Activated naive CD8-positive, alpha-beta T cell (primary cell): ENCODE measurements at regions not wholly inside any gene's neighbourhood (a gene's known extent, or its start where the extent isn't known, plus 50 kb on each side); places are given as distances from the start of the nearest gene placed in this dataset.

Source experiments
- H3K27ac Mint-ChIP-seq: one replicate; pipeline ENCODE4 v1.8.0; 2021; ENCODE audit warnings: mixed read lengths
- H3K27me3 Mint-ChIP-seq: one replicate; pipeline ENCODE4 v1.8.0; 2021; ENCODE audit warnings: mixed read lengths
- H3K36me3 Mint-ChIP-seq: one replicate; pipeline ENCODE4 v1.8.0; 2021; ENCODE audit warnings: mixed read lengths
- H3K4me1 Mint-ChIP-seq: one replicate; pipeline ENCODE4 v1.8.0; 2021; ENCODE audit warnings: low read depth, mixed read lengths
- H3K4me3 Mint-ChIP-seq: one replicate; pipeline ENCODE4 v1.8.0; 2021; ENCODE audit warnings: mild to moderate bottlenecking, mixed read lengths
- H3K9me3 Mint-ChIP-seq: one replicate; pipeline ENCODE4 v1.8.0; 2021; ENCODE audit warnings: low read depth, mixed read lengths

GRCh38 chr22:47808886-47809620, 1046.6 kb downstream of the TBC1D22A start:
- Mint-ChIP-seq H3K27ac (no peak overlapping the region), H3K4me1 (no peaks in the 10 kb centered on the region), H3K27me3 (peaks cover 3% of the 10 kb centered on the region), H3K9me3 (no peaks in the 10 kb centered on the region), H3K4me3 (no peak overlapping the region), H3K36me3 (no peaks in the 10 kb centered on the region)

GRCh38 chr22:47808236-47808635, 1045.8 kb downstream of the TBC1D22A start:
- Mint-ChIP-seq H3K36me3 (no peaks in the 10 kb centered on the region), H3K4me3 (no peak overlapping the region), H3K4me1 (no peaks in the 10 kb centered on the region), H3K27ac (no peak overlapping the region), H3K9me3 (no peaks in the 10 kb centered on the region), H3K27me3 (peaks cover 6% of the 10 kb centered on the region)

GRCh38 chr22:47807506-47807905, 1045.1 kb downstream of the TBC1D22A start:
- H3K27me3 Mint-ChIP-seq: peaks cover 6% of the 10 kb centered on the region
- no peaks in the 10 kb centered on the region for H3K4me1 Mint-ChIP-seq
- no peak overlapping the region for H3K27ac Mint-ChIP-seq
- H3K4me3 Mint-ChIP-seq: no peak overlapping the region
- H3K36me3 Mint-ChIP-seq: no peaks in the 10 kb centered on the region
- no peaks in the 10 kb centered on the region for H3K9me3 Mint-ChIP-seq

DNA sequence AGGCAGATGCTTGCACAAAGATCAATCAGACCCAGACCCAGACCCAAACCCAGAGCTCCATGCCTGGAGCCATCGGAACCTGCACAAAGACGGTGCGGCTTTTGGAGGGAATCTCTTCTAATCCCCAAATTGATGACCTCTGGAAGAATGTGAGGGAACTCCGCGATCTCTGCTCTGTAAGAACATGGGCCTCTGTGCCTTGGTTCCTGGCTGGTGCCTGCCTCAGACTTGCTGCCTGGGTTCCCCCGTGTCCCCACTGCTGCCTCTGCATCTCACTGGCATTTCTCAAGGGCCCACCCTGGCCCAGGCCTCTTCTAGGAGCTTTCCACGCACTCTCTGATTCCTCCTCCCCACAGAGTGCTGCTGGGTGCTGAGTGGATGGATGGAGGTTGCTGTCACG, 1044.4 kb downstream of the TBC1D22A start:
- no peaks in the 10 kb centered on the region for H3K4me1 Mint-ChIP-seq
- H3K27me3 Mint-ChIP-seq: peaks cover 11% of the 10 kb centered on the region
- H3K36me3 Mint-ChIP-seq: no peaks in the 10 kb centered on the region
- no peak overlapping the region for H3K4me3 Mint-ChIP-seq
- H3K27ac Mint-ChIP-seq: no peak overlapping the region
- no peaks in the 10 kb centered on the region for H3K9me3 Mint-ChIP-seq

GRCh38 chr22:47805394-47805935, 1043.0 kb downstream of the TBC1D22A start:
- H3K4me1 Mint-ChIP-seq: no peaks in the 10 kb centered on the region
- H3K27ac Mint-ChIP-seq: no peak overlapping the region
- no peaks in the 10 kb centered on the region for H3K36me3 Mint-ChIP-seq
- H3K9me3 Mint-ChIP-seq: no peaks in the 10 kb centered on the region
- H3K4me3 Mint-ChIP-seq: no peak overlapping the region
- H3K27me3 Mint-ChIP-seq: peaks cover 12% of the 10 kb centered on the region

DNA sequence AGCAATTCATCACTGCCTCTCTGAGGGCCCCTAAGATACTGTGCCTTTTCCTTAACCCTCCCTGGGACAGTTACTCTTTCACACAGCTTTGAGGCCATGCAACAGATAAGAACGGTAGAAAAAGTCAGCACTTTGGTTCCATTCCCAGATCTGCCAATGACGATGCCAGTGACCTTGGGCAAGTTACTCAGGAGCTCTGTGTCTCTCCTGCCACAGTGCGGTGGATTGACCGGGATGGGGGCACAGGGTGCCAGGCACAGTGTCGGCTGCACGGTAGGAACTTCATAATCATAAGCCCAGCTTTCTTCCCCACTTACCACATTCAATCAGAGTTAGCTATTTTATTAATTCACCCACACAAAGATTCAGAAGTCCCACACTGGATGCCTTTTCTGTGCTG, 1041.8 kb downstream of the TBC1D22A start:
- no peaks in the 10 kb centered on the region for H3K36me3 Mint-ChIP-seq
- H3K27me3 Mint-ChIP-seq: peaks cover 12% of the 10 kb centered on the region
- H3K4me1 Mint-ChIP-seq: no peaks in the 10 kb centered on the region
- H3K27ac Mint-ChIP-seq: no peak overlapping the region
- no peaks in the 10 kb centered on the region for H3K9me3 Mint-ChIP-seq
- H3K4me3 Mint-ChIP-seq: no peak overlapping the region

GRCh38 chr22:47802421-47802820, 1040.0 kb downstream of the TBC1D22A start:
- peaks cover 12% of the 10 kb centered on the region for H3K27me3 Mint-ChIP-seq

DNA sequence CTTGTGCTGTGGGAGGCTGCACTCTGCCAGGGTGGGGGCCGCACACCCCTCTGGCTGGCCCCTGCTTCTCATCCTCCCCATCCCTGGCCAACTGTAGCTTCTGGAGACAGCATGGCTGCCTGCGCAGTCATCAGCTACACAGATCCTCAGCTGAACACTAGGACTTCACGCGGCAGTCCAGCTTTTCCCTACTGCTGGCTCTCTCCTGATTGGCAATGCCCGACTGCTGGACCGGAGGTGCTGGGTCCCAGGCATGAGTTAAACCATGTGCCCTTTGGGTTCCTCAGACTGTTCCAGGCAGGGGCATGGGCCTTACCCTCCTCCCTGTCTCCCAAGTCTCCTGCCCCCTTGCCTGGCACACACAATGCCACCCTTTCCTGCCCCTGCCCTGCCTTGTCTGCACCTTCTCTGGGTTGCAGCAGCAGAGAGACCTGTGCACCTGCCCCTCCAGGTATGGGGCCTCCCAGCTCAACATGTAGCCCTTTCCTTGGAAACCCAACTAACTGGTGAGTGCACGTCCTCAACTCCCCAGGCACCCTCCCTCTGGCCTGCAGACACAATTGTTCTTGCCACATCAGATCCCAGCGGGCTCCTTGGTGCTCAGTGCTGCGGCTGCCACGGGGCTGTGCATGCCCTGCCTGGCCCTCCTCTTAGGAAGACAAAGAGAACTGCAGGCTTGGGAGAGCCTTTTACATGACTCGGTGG, 1039.2 kb downstream of the TBC1D22A start:
- no peaks in the 10 kb centered on the region for H3K4me1 Mint-ChIP-seq
- peaks cover 12% of the 10 kb centered on the region for H3K27me3 Mint-ChIP-seq
- H3K9me3 Mint-ChIP-seq: no peaks in the 10 kb centered on the region
- no peak overlapping the region for H3K27ac Mint-ChIP-seq
- no peak overlapping the region for H3K4me3 Mint-ChIP-seq
- no peaks in the 10 kb centered on the region for H3K36me3 Mint-ChIP-seq

More at GRCh38 chr22:47802421-47802820, 1040.0 kb downstream of the TBC1D22A start:
- Mint-ChIP-seq H3K9me3 (no peaks in the 10 kb centered on the region), H3K36me3 (no peaks in the 10 kb centered on the region), H3K4me1 (no peaks in the 10 kb centered on the region), H3K4me3 (no peak overlapping the region), H3K27ac (no peak overlapping the region)

DNA sequence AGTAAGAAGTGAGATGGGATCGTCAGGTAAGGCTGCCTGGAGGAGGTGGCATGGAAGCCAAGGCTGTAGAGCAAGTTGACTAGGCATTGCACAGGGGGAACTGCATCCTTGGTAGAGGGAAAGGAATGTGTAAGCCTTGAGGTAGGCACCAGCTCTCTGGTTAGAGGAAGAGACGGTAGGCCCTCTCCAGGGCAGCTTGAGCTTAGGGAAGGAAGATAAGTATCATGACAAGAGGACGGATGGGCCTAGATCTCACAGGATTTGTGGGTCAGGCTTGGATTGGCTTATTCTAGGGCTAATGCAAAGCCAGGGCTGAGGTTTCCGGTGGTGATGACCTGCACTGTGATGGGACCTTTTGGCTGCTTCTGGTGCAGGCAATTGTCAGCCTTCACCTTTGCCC, 1035.8 kb downstream of the TBC1D22A start:
- Mint-ChIP-seq H3K4me3 (no peak overlapping the region), H3K27me3 (peaks cover 6% of the 10 kb centered on the region), H3K27ac (no peak overlapping the region), H3K9me3 (no peaks in the 10 kb centered on the region), H3K4me1 (no peaks in the 10 kb centered on the region), H3K36me3 (no peaks in the 10 kb centered on the region)

GRCh38 chr22:47797342-47797945, 1035.0 kb downstream of the TBC1D22A start:
- H3K4me3 Mint-ChIP-seq: no peak overlapping the region
- H3K36me3 Mint-ChIP-seq: no peaks in the 10 kb centered on the region
- no peaks in the 10 kb centered on the region for H3K9me3 Mint-ChIP-seq
- no peaks in the 10 kb centered on the region for H3K4me1 Mint-ChIP-seq
- H3K27me3 Mint-ChIP-seq: peaks cover 6% of the 10 kb centered on the region
- H3K27ac Mint-ChIP-seq: no peak overlapping the region

GRCh38 chr22:47796128-47796908, 1033.9 kb downstream of the TBC1D22A start:
- Mint-ChIP-seq H3K4me3 (no peak overlapping the region), H3K4me1 (no peaks in the 10 kb centered on the region), H3K36me3 (no peaks in the 10 kb centered on the region), H3K9me3 (no peaks in the 10 kb centered on the region), H3K27me3 (no peaks in the 10 kb centered on the region), H3K27ac (no peak overlapping the region)

DNA sequence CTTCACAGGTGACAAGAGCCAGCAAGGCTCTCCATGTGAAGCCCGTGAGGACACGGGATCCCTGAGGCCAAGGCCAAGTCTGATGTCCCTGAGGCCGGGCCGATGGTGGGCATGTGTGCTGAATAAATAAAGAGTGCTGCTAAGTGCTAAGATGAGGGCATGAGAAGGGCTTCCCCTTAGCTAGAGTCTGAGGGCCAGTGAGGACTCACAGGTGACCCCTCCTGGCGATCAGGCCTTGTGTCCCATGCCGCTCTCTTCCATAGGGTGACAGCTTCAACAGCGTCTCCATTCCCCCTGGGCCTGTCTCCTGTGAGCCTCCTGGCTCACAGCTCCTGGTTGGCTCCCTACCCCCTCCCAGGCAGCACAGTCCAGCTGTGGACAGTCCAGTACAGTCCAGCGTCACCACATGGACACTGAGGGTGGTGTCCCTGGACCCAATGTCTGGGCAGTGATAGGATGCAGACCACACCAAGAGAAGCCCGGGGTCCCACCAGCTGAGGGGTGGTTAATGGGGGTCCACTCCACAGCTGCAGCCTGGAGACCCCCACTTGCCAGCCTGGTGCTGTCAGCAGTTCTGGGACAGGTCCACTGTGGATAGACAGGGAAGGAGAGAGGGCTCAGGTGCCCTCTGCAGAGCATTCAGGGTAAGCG, 1033.2 kb downstream of the TBC1D22A start:
- Mint-ChIP-seq H3K27me3 (no peaks in the 10 kb centered on the region), H3K4me3 (no peak overlapping the region), H3K27ac (no peak overlapping the region), H3K36me3 (no peaks in the 10 kb centered on the region), H3K4me1 (no peaks in the 10 kb centered on the region), H3K9me3 (no peaks in the 10 kb centered on the region)

GRCh38 chr22:47794851-47795250, 1032.4 kb downstream of the TBC1D22A start:
- Mint-ChIP-seq H3K27me3 (no peaks in the 10 kb centered on the region), H3K36me3 (no peaks in the 10 kb centered on the region), H3K4me1 (no peaks in the 10 kb centered on the region)

GRCh38 chr22:47793304-47794101, 1031.1 kb downstream of the TBC1D22A start:
- Mint-ChIP-seq H3K4me1 (no peaks in the 10 kb centered on the region), H3K4me3 (no peak overlapping the region), H3K27ac (no peak overlapping the region), H3K9me3 (no peaks in the 10 kb centered on the region), H3K36me3 (no peaks in the 10 kb centered on the region), H3K27me3 (peaks cover 2% of the 10 kb centered on the region)

More at GRCh38 chr22:47794851-47795250, 1032.4 kb downstream of the TBC1D22A start:
- no peak overlapping the region for H3K27ac Mint-ChIP-seq
- no peaks in the 10 kb centered on the region for H3K9me3 Mint-ChIP-seq
- H3K4me3 Mint-ChIP-seq: no peak overlapping the region
